GOT3 (cell line): ENCODE measurements at regions not wholly inside any gene's neighbourhood (a gene's known extent, or its start where the extent isn't known, plus 50 kb on each side); places are given as distances from the start of the nearest gene placed in this dataset.

ENCODE experiments used
- DNase-seq: peaks from one replicate; lab custom pipeline; 2025; ENCODE audit warnings: mixed read lengths; lab: John Stamatoyannopoulos, UW

DNA sequence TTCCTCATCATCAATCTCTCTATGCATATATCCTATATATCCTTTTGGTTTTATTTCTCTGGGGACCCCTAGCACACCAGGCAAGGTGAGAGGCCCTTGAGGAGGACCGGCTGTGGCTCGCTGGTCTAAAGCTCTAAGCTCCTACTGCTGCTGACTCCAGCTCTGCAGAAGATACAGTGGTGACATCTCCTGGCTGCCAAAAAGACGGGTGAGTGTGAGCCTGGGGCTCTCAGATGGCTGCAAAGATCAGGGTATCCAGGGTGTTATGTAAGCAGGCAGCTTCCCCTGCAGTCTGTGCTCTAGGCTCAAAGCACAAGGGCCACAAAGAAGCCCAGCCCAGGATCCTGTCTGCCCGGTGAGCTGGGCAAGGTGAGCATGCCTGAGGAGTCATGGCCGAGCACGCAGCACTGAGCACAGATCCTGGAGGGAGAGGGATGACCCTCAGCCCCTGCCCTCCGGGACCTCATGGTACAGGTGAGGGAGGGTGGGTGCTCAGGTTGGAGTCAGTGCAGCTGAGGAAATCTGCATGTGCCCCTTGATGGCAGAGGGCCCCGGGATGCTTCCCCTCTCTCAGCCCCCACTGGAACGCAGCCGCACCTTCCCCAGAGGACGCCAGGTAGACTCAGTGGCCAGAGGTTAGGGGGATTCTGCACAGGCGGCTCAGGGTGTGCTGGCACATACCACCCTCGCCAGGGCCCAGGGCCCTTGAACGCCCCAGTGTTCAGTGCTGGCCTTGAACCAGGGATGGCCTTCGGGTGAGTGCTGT lies 95.4 kb upstream of the INSIG1 start:
- no peak for DNase-seq

DNA sequence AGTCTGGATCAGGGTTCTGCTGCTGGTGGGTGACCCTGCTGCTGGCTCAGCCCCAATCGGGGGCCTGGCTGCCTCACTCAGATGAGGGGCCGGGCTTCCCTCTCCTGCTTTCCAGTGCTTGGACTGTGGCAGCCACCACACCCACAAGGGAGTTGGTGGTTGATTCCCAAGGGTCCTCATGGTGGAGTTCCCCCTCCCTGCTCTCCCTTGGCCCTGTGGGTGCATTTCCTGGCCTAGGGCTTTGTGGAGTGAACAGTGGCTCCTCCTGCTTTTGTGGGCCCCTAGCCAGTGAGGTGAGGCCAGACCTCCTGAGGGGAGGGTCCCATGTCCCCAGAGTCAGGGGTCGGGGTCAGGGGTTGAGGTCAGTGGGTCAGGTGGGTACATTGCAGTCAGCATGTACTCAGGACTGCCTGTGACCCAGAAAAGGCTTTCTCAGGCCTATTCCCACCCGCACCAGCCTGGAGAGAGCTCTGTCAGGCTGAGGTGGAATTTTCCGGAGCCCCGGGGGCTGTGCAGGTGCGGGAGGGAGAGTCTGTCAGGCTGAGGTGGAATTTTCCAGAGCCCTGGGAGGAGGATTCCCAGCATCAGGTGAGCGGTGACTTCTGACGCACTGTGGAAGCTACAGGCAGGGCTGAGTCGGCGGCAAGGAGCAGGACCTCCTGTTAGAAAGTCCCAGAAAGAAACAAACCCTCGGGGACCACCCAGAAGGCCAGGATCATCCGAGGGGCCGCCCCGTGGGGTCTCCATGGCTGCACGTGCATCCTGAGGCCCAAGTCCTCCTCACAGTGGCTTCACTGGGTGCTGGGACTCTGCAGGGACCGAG lies 94.4 kb upstream of the INSIG1 start:
- no peak for DNase-seq

DNA sequence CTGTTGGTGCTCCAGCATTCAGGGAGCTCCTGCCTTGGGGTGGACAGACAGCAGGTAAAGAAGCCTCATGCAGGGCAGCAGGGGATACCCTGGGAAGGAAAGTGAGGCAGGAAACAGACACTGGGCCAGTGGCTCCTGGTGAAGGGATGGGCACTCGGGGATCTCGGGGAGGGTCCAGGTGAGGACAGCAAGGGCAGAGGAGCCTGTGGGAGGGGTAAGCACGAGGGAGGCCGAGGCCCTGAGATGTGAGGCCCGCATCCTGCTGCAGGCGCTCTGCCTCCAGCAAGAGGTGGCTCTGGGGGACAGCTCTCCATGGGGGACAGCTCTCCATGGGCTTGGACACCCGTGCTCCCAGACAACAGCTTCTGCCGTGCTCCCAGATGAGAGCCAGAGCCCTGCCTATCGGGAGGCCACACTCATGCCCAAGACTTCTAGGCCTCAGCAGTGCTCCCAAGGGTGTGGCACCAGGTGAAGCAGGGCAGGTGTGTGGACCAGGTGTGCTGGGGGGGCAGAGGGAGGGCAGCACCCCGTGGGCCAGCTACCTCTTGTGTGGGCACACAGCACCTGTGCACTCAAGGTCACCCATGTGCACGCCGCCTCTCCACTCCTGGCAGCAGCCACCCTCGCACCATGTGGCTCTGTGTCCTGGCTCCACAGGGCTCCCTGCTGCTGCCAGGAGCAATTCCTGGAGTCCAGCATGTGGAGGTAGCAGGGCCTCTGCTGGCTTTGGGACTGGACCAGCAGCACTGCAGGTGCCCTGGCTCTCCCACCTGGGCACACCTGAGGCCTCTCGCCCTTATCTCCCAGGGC lies 93.6 kb upstream of the INSIG1 start:
- no peak for DNase-seq

DNA sequence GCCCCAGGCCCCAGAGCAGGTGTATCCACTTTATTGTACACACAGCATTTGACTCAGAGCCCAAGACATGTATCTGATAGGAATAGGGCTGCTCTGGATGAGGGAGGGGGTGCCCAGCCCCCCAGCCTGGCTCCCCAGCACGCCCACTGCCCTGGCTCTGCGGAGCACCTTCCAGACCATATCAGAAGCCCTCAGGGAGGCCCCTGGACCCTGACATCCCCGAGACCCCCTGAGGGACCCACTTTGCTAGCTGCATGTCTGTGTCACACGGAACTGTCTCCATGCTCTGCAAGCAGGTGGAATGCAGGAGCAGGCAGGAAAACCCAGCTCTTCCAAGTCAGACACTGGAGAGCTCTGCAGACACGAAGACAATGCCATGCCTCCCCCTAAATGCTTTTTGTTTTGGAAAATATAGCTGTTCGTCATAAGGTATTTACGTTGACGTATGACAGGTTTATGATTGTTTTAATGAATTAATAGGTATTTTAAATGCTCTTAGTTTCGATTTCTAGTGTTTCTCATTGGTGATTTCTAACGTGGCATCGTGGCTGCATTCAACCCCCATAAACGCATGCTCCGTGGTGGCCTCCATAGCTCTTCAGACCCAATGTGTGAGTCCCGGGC lies 92.8 kb upstream of the INSIG1 start:
- DNase-seq: no peak

DNA sequence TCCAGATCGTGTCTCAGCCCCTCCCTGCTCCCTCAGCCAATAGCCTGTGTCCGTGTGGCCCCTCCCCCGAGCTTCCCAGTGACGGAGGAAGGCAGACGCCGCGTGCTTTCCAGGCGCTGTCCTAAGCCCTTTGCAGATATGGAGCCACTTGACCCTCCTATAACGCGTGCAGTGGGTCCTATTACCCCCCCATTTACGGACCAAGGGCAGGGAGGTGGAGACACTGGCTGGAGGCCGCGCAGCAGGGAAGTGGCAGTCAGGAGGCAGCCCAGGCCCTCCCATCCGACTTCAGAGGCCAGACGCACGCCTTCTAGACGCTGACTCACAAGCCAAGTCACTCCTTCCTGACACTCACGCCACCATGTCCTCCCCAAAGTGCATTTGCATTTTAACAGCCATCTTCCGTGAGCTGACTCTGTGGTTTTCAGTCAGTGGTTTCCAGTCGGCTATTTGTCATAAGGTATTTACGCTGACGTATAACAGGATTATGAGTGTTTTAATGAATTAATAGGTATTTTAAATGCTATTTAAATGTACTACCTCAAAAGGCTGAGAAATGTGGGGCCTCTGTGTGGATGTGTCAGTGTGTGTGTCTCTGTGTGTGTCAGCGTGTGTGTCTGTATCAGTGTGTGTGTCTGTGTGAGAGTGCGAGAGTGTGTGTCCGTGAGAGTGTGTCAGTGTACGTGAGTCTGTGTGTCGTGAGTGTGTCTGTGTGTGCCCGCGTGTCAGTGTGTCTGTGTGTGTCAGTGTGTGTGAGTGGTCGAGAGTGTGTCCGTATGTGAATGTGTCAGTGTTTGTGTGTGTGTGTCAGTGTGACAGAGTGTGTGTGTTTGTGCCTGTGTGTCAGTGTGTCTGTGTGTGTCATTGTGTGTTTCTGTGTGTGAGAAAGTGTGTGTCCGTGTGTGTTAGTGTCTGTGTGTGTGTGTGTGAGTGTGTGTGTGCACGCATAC lies 92.0 kb upstream of the INSIG1 start:
- DNase-seq: peak; percentile 84

DNA sequence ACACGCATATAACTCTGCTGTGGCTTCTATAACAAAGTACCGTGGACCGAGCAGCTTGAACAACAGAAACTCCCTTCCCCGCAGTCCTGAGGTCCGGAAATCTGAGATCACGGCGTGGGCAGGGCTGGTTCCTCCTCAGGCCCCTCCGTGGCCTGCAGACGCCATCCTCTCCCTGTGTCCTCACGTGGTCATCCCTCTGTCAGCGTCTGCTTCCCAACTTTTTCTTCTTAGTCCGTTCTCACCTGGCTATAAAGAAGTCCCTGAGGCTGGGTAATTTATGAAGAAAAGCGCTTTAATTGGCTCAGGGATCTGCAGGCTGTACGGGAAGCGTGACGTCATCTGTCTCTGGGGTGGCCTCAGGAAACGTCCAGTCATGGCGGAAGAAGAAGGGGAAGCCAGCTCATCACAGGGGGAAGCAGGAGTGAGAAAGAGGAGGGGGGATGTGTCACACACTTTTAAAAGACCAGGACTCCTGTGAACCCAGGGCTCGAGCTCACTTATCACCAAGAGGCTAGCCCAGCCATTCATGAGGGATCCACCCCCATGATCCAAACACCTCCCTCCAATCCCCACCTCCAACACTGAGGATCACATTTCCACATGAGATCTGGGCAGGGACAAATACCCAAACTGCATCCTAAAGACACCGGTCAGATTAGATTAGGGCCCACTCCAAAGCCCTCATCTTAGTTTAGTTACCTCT lies 91.2 kb upstream of the INSIG1 start:
- peak; percentile 69 for DNase-seq

DNA sequence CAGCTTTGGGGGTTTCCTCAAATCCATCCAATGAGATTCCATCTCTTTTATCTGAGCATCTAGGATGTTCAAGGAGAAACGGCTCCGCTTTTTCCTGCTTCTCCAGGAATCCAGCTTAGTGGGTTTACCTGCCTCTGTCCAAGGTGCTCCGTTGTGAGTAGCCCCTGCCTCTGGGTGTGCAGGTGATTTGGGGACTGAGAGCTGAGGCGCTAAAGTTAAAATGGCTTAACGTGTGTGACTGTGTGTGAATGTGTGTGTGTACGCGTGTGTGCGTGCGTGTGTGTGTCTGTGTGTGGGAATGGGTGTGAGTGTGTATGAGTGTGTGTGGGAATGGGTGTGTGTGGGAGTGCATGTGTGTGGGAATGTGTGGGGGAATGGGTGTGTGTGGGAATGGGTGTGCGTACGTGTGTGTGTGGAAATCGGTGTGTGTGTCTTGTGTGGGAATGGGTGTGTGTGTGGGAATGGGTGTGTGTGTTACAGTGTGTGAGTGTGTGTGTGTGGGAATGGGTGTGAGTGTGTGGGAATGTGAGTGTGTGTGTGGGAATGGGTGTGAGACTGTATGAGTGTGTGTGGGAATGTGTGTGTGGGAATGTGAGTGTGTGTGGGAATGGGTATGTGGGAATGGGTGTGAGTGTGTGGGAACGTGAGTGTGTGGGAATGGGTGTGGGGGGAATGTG lies 90.2 kb upstream of the INSIG1 start:
- DNase-seq: no peak

DNA sequence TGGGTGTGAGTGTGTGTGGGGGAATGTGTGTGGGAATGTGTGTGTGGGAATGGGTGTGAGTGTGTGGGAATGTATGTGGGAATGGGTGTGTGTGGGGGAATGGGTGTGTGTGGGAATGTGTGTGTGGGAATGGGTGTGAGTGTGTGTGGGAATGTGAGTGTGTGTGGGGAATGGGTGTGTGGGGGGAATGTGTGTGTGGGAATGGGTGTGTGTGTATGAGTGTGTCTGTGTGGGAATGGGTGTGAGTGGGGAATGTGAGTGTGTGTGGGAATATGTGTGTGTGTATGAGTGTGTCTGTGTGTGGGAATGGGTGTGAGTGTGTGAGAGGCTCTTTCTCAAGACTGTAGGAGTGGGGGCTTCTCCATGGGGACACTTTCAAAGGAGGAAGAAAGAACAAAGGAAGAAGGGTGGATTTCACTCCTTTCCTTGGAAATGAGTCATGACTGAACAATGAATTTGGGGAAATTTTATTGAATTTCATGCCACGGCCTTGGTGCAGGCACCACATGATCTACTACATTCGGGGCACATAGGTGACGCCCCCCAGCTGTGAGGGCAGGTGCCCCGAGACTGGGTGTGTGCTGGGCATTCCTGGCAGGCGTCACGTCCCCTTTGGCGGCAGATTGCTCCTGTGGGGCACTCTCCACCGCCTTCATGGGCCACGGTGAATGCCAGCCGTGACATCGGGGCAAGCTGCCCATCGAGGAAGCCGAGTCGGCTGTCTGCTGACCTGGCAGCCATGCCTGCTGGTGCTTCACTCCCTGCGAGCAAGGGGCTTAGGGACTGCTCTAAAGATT lies 88.8 kb upstream of the INSIG1 start:
- no peak for DNase-seq

DNA sequence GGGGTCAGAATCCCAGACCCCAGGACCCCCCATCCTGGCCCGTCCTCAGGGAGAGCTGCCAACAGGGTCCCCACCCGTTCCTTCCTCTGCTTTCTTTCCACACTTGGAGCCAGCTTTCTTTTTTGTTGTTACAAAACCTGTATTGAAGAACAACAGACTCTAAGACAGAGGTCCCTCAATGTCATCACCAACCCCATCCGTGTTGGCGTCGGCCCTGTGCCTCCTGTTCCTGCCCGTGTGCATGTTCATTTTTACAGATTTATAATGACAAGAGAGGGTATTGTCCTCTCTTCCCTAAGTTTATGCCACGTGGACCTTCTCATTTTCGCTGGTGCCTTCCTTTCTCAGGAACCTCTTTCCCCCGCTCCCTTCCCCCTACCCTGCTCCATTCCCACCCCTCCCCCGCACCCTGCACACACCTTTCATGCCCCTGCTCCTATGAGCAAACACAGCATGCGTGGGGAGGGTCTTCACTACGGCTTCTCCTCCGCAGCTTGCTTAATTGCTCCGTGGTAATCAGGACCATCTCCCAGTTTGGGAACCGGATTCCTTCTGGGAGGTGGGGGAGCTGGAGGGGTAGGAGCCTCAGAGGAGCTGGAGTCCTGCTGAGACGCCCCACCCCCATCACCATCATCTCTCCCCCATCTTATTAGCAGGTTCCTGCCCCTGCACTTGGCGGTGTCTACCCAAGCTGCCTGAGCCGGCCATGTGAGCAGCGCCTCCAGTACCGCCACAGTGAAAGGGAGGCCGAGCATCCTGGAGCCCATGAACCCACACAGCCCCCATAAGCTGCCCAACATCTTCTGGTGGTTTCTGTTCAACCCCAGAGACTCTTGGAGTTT lies 88.0 kb upstream of the INSIG1 start:
- no peak for DNase-seq

DNA sequence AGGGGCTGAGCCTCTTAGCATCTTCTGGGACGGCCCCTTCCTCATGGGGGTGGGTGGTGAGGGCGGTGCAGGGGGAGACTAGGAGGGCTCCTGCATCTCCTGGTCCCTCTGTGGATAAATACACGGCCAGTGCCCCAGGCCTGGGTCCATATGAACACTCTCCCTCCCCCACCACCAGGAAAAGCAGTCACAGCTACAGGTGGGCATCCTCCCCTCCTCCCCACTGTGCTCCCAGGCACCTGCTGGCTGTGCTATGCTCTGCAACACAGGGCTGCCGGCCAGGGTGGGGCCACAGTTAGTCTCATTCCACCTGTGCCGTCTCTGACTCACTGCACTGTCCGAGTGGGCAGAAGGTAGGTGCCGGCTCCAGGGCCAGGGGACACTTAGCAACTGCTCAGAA lies 87.3 kb upstream of the INSIG1 start:
- DNase-seq: no peak

DNA sequence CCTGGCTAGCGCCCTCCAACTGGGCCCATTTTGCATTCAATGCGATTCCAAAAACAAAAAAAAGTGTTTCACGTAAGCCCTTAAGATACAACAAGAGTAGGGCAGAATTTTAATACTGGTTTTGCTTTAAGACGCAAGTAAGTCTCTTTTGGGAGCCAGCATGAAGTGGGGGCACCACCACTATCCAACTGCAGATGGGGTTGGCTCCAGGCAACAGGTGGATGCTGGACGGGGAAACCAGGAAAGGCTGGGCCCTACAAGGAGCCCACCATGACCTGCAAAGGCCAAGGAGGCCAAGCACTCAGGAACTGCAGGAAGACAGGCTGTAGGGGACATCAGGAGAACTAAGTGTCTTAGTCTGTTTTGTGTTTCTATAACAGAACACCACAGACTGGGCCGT lies 86.5 kb upstream of the INSIG1 start:
- DNase-seq: no peak

DNA sequence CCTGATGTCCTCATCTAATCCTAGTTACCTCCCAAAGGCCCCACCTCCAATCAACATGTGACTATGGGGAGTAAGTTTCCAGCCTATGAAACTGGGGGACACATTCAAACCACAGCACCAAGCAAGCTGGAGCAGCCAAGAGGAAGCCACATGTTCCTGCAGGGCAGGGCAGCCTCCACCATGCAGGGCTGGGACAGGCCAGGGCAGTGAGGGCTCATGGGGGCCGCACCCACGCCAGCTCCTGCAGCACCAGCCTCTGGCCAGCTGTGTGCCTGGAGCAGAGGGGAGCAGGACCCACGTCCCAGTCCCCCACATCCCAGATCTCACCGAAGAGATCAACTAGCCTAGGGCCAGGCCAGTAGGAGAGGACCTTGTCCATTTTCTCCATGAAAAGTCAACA lies 85.9 kb upstream of the INSIG1 start:
- no peak for DNase-seq

DNA sequence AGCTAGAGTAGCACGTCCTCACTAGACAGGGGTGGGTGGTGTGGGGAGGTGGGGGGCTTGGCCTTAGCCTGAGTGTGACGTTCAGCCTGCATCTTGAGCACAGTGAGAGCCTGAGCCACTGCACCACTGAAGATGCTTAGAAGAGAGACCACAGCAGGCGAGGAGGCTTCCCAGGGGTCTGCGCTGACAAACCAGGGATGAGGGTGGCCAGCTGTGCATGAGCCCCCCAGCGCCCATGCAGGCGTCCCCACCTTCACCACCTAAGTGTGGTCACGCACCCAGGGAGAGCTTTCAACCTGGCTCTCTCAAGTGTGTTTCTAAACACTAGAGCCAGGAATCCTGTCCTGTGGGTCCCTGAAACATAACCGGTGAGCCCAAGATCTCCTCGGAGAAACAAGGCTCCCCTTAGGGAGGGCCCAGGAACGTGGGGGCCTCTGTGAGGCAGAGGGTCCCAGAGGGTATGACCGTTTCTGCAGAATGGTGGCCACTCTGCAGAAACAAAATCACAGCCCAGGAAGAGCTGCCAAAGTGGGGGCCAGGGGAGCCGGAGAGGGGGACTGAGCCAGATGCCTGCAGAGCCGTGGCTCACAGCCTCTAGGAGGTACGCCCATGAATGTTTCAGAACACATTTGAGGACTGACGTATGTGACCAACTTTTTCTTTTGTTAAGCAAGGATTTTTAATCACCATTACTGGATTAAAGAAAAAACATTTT lies 85.2 kb upstream of the INSIG1 start:
- no peak for DNase-seq

DNA sequence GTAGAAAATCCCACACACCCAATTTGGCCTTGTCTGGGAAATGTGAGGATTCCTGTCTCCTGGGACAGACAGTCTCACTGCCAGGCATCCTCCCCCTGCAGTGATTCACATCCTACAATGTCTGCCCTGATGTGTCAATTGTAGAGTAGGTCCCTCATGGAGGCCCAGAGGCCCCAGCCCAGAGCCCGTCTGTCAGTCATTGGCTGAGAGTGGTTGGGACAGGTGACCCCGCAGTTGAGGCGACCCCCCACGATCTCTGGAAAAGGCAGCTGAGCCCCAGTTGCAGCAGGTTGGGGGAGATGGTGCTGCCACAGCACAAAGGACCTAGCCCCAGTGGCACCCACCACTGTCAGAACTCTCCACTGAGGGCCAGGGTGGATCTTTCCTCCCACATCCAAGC lies 84.3 kb upstream of the INSIG1 start:
- no peak for DNase-seq

DNA sequence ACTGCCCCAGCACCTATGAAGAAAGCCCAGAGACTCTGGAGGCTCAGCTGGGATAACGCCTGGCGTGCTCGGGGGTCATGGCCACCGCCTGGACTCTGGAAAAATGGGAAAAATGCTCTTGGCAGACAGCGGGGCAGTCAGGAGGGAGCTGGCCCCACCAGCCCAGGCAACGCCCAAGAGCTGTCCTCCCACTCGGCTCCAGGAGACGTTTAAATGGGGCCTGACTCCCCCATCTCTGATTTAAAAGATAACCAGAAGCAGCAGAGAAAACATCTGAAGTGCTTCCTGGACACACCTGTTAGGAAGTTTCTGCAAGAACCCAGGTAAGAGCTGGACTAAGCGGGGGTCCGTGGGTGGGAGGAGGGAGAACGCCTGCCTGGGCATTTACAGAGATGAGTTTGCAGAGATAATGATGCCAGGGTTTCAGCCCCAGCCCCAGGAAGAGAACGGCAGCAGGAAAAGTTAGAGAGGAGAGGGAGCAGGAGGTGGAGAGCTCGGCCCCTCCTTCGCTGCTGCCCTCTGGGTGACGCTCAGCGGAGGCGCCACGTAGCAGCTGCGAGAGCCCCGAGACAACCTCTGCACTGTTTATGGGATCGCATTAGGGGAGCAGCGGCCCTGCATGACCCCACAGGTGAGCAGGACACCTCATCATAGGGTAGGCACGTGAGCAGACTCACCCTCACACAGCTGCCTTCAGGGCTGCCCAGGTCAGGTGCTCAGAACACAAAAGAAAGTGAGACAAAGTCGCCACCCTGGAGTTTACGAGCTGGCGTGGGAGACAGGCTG lies 83.5 kb upstream of the INSIG1 start:
- no peak for DNase-seq

DNA sequence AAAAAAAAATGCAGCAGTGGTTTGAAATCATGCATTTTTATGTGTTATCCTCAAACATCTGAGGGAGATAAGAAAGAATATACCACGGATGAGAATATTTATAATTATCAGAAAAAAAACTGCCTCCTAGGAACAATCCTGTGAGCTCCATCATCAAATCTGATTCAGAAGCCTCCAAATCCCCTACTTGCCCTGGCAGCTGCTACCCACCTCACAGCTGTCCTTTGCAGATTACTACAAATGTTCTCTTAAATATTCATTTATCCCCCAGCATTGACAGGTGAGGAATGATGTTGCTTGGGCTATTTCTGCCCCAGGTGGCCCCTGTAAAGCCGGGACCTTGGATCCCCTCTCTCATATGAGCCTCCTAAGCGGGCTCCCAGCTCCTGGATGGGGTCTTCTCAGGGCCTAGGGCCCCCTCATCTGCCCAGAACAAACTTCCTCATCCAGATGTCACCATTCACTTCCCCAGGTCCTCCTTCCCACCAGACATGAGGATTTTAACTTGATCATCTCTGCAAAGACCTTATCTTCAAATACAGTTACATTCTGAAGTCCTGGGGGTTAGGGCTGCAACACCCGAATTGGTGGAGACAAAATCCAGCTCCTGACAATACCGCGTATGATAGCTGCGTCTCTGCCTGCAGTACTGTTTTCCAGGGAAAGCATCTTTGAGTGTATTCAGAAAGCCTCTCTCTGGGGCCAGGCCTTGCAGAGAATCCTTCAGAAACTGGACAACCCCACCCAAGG lies 81.9 kb upstream of the INSIG1 start:
- DNase-seq: no peak
